Renal cortex interstitium (tissue), 11 donors: ENCODE measurements at regions not wholly inside any gene's neighbourhood (a gene's known extent, or its start where the extent isn't known, plus 50 kb on each side); places are given as distances from the start of the nearest gene placed in this dataset.
"Not testable (repeated sequence)": the region's sequence is repeated elsewhere in the genome, so short reads cannot be mapped to it uniquely, and the experiment has no call there.

ENCODE experiments used
- DNase-seq, 11 donors: peaks; one replicate each; pipeline ENCODE4 v3.0.0-alpha.2; 2013; ENCODE audit warnings: low read depth in 9 of 11, low spot score in 4 of 11; ENCODE audit errors: extremely low read depth in 1 of 11

DNA sequence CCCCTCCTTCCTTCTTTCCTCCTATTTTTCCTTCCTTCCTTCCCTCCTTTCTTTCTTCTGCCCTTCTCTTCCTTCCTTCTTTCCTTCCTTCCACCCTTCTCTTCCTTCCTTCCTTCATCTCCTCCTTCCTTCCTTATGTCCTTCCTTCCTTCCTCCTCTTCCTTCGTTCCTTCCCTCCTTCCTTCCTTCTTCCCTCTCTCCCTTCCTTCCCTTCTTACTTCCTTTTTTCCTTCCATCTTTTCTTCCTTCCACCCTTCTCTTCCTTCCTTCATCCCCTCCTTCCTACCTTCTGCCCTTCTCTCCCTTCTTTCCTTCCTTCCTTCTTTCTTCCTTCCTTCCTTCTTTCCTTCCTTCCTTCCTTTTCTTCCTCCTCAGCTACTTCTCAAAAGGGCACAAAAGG is 287.3 kb upstream of the ZNF507 start:
- no peak for DNase-seq

DNA sequence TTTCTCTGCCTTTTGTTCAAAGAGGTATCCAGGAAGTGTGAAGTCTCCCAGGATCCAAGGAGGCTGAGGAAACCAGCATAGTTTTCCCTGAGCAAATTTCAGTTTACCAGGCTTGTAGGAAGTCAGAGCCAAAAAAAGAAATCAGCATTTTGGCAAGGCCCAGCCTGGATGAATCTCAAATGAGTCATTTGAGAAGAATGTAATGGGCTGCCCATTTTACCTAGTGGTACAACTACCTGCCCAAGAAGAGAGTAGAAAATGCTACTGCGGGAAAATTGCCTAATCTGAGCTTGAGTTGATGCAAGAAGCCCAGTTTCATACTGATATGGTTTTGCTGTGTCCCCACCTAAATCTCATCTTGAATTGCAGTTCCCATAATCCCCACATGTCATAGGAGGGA is 284.1 kb upstream of the ZNF507 start:
- DNase-seq, result no peak

GRCh38 chr19:32063601-32064000 is 281.8 kb upstream of the ZNF507 start:
- DNase-seq, result no peak

- DNase-seq, result no peak
Measured at GRCh38 chr19:32066056-32066455, 279.4 kb upstream of the ZNF507 start.

DNA sequence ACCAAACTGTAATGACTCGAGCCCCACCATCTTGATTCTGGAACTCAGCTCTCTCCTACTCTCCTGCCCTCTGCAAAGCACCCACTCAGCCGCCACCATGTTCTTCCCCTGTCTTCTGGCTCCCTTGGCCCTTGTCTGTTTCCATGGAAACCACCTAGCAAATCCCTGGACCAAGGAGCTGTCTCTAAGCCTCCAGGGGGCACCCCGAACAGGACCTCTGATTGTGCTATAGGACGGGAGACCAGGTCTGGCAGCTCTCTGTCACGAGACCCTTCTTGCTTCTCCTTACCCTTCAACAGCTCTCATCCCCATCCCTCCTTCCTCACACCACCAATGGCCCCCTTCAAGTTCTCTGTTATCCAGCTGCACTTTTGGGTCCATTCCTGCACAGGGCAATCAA is 277.7 kb upstream of the ZNF507 start:
- no peak for DNase-seq

DNA sequence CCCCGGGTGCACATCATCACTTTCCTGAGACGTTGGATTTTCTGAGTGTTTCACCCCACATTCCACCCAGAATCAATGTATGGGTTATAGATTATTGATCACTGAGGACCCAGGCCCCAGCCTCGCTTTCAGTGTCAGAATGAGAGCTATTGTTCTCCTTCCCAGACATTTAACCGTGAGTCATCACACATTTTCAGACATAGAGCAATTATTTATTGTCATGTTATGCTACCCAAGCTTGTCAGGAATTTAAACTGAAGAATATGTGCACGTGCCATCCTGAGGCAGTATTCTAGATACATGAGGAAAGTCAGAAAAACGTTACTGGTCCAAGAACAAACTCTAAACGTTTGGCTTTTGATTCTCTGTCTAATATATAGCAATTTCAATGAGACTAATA is 276.6 kb upstream of the ZNF507 start:
- DNase-seq, result no peak

DNA sequence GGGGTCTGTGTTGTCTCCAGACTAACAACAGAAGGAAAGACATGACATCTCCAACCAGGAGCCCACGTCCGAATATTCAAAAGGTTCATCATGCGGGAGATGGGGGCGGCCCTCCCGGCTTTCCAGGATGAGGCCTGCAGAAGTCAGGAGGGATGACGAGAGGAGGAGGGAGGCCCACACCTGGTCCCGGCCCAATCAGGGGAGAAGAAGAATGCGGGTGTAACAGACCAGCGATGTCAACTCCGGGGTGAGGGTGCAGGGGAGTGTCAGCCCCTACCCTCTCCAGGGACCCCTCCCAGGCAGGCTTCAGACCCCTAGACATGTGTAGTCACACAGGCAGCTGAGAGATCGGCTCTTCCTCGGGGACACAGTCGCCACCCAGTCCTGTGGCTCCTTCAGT is 275.3 kb upstream of the ZNF507 start:
- no peak for DNase-seq

GRCh38 chr19:32082028-32082427 is 263.4 kb upstream of the ZNF507 start:
- no peak for DNase-seq

GRCh38 chr19:32084756-32085363 is 260.6 kb upstream of the ZNF507 start:
- not testable (repeated sequence) for DNase-seq

- DNase-seq, result peak in 2 of 11 donors; percentile 31 to 54
Measured at GRCh38 chr19:32091241-32091640, 254.2 kb upstream of the ZNF507 start.

- no peak for DNase-seq
Measured at GRCh38 chr19:32097011-32097410, 248.4 kb upstream of the ZNF507 start.

GRCh38 chr19:32097620-32098019 is 247.8 kb upstream of the ZNF507 start:
- DNase-seq, result no peak

DNA sequence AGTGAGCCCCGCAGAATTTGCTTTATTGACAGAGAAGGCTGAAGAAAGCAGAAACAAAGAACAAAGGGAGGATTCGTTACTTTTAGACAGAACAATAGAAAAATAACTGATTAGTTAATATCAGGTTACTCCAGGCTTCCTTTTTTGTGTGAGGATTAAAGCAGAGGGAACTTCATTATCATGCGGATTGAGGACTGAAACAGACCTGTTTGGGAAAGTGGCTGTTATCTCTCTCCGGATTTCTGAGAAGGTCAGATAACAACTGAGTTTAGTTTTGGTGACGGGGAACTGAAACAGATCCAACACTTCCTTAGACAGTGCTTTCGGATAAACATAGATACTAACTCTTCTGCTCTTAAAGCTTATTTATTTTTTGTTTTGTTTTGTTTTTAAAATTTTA is 246.4 kb upstream of the ZNF507 start:
- DNase-seq, result no peak

DNA sequence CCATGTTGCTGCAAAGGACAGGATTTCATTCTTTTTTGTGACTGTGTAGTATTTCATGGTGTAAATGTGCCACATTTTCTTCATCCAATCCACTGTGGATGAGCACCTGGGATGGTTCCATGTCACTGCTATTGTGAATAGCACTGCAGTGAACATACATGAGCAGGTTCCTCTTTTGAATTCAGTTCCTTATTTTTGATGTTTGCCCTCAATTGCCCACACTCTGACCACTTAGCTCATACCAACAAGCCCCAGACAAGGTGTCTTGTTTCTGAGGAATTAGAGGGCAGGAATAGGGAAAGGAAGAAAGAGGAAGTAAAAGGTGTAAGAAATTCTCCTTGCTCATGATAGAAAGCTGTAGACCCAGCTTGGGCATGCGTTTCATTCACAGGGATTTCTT is 244.2 kb upstream of the ZNF507 start:
- no peak for DNase-seq

- DNase-seq, result no peak
Measured at GRCh38 chr19:32103541-32103940, 241.9 kb upstream of the ZNF507 start.

DNA sequence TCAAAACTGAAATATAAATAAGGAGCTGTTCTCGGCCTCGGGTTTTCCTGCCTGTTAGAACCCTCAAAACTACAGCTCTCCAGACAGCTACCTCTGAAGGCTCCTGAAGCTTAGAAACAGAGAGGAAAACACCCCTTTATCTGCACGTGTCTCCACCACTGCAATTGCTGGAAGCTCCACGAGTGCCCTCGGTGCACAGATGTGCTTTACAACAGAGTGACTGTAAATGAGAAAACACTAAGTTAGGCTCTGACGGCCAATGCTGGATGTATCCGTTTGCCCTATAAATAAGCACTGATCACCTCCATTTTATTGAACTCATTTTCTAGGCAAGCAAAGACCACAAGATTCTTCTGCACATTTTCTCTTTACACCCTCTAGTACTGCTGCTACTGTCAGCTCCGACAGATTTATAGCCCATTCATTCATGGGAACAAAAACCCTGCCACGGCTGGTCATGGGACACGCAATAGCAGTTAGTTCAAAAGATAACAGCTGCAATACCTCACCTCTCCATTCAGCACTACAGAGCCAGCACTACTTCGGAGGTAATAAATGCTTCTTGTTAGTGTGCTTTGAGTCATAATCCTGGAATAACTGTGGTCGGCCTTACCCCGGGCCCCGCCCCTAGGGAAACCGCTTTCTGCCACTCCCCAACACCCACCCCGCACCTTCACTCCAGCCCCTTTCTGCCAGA is 241.1 kb upstream of the ZNF507 start:
- DNase-seq, result peak in 10 of 11 donors; percentile 60 to 83 (median 66)

DNA sequence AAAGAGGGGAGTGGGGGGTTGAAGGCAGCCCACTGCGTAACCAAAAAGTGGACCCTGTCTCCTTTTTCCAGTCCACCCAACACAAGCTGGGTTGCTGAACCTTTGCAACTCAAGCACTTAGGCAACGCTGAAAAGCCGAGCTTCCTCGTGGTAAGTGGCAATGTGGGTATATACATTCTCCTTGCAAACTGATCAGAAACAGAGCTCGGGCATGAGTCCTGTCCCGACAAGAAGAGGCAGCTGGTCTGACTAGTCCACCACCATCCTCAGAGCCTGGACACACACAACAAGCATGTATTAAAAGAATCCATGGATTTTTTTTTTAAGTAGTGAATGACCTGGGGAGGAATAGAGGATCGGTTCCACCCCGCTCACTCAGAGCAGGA is 240.6 kb upstream of the ZNF507 start:
- DNase-seq, result no peak

DNA sequence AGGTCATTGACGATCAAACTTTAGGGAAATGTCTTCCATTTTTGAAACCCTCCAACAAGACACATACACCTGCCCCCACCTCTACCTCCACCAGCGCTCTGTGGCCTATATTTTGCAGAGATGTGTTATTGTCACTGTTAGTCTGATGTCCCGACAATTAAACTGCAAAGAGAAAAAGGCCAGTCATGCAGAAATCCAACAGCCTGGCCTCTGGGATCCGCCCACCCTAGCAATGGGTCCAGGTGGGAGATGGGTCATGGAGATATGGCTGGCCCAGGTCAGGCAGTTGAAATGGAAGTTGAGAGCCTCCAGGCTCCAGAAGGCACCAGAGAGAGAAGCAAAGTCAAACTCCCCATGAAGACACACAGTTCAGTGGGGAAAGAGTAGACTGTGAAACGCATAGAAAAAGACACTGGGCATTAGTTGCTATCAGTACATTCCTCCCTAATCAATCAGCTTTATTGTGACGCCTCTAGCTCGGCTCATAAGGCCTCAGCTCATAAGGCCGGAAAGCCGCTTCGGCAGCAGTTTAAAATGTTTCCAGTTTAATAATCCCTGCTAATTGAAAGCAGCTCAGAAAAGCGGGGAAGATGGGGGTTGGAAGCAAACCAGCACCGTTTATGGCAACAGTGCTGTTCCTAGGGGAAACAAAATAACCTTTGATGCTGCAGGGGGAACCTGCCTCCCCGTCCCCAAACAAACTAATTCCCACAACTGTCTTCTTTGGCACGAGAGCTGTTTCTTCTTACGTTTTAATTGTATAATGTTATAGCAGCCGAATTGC is 239.7 kb upstream of the ZNF507 start:
- DNase-seq, result no peak

- DNase-seq, result no peak
Measured at GRCh38 chr19:32122258-32122657, 223.2 kb upstream of the ZNF507 start.

DNA sequence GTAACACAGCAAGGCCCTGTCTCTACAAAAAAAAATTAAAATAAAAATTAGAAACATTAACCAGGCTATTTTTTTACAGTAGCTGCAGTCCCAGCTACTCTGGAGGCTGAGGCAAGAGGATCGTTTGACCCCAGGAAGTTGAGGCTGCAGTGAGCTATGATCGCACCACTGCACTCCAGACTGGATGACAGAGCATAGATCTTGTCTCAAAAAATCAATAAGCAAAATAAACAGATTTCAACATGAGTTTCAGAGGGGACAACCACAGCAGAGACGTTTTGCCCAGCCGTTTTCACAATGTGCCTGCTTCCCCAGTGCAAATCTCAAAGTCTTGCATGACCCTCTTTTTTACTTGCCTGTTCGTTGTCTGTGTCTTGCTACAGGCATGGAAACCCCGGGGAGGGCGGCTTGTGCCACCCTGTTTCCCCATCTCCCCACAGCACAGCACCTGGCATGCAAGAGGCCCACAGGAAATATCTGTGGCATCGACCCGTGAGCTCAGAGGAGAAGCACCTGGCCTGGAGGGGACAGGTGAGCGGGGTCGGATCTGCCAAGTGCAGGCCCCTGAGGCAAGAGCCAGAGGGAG is 222.0 kb upstream of the ZNF507 start:
- DNase-seq, result no peak
